ENCODE measurements at regions not wholly inside any gene's neighbourhood (a gene's known extent, or its start where the extent isn't known, plus 50 kb on each side); places are given as distances from the start of the nearest gene placed in this dataset.

- DNase-seq (ENCODE audit: low read depth, low spot score), result no peak
- Histone ChIP-seq H3K27ac (ENCODE audit: low read length) (no peak overlapping the region), H3K9me3 (ENCODE audit: control insufficient read depth, insufficient read depth, low read depth, low read length) (no peaks in the 10 kb centered on the region), H3K27me3 (ENCODE audit: control insufficient read depth, insufficient read depth, low read length) (no peaks in the 10 kb centered on the region), H3K36me3 (ENCODE audit: control insufficient read depth, insufficient read depth, low read length) (no peaks in the 10 kb centered on the region), H3K4me3 (ENCODE audit: low read depth in 2 of 2, low read length in 2 of 2) (no peak overlapping the region), H3K4me1 (ENCODE audit: control insufficient read depth, insufficient read depth, low read length) (no peaks in the 10 kb centered on the region)
- intact Hi-C loops (cut with micrococcal nuclease; ENCODE audit: unreplicated experiment), result no loop called here
- CTCF ChIA-PET, result no interaction called here
- ATAC-seq, result no peak
- no TSS peak for BruUV-seq (replicated peaks)
- in situ Hi-C loops (cut with HindIII; ENCODE audit: low pct_unique_long_range_greater_than_20kb, low sequenced_read_pairs), result no loop called here
- no peak for TF ChIP-seq SIN3A (IDR thresholded peaks at IDR 0.05; ENCODE audit: borderline replicate concordance, insufficient read depth, low read depth, low read length)
- POLR2A ChIA-PET, result no interaction called here
Measured at GRCh38 chr16:35573407-35573806, 2114.0 kb downstream of the TP53TG3F start.

- ChIA-PET CTCF (no interaction called here), POLR2A (no interaction called here)
- Histone ChIP-seq H3K36me3 (ENCODE audit: control insufficient read depth, insufficient read depth, low read length) (no peaks in the 10 kb centered on the region), H3K27me3 (ENCODE audit: control insufficient read depth, insufficient read depth, low read length) (no peaks in the 10 kb centered on the region), H3K4me3 (ENCODE audit: low read depth in 2 of 2, low read length in 2 of 2) (no peak overlapping the region; a peak in 1 of 4 replicates), H3K4me1 (ENCODE audit: control insufficient read depth, insufficient read depth, low read length) (no peaks in the 10 kb centered on the region), H3K9me3 (ENCODE audit: control insufficient read depth, insufficient read depth, low read depth, low read length) (no peaks in the 10 kb centered on the region), H3K27ac (ENCODE audit: low read length) (no peak overlapping the region)
- intact Hi-C loops (cut with micrococcal nuclease; ENCODE audit: unreplicated experiment) (no loop called here), in situ Hi-C loops (cut with HindIII; ENCODE audit: low pct_unique_long_range_greater_than_20kb, low sequenced_read_pairs) (no loop called here)
- TF ChIP-seq REST (IDR thresholded peaks at IDR 0.05; ENCODE audit: insufficient read depth in 1 of 2, low read depth in 2 of 2, low read length in 1 of 2) (no peak), CTCF (IDR thresholded peaks at IDR 0.05) (no peak), SIN3A (IDR thresholded peaks at IDR 0.05; ENCODE audit: borderline replicate concordance, insufficient read depth, low read depth, low read length) (no peak), TCF7L2 (IDR thresholded peaks at IDR 0.05; ENCODE audit: low read depth, low read length) (no peak), POLR2AphosphoS5 (IDR thresholded peaks at IDR 0.05; ENCODE audit: low read depth, low read length) (no peak)
- DNase-seq (ENCODE audit: low read depth, low spot score) (no peak), ATAC-seq (no peak)
- no TSS peak for BruUV-seq (replicated peaks)
Measured at GRCh38 chr16:35574011-35574410, 2114.6 kb downstream of the TP53TG3F start.

GRCh38 chr16:35574454-35575431, 2115.3 kb downstream of the TP53TG3F start:
- H3K4me1 ChIP-seq (ENCODE audit: control insufficient read depth, insufficient read depth, low read length), result no peaks in the 10 kb centered on the region
- ChIA-PET POLR2A (no interaction called here), CTCF (no interaction called here)
- TF ChIP-seq SIN3A (IDR thresholded peaks at IDR 0.05; ENCODE audit: borderline replicate concordance, insufficient read depth, low read depth, low read length) (no peak), REST (IDR thresholded peaks at IDR 0.05; ENCODE audit: insufficient read depth in 1 of 2, low read depth in 2 of 2, low read length in 1 of 2) (no peak), CTCF (IDR thresholded peaks at IDR 0.05) (no peak), POLR2AphosphoS5 (IDR thresholded peaks at IDR 0.05; ENCODE audit: low read depth, low read length) (no peak), TCF7L2 (IDR thresholded peaks at IDR 0.05; ENCODE audit: low read depth, low read length) (no peak)
- H3K27ac ChIP-seq (ENCODE audit: low read length), result no peak overlapping the region
- H3K36me3 ChIP-seq (ENCODE audit: control insufficient read depth, insufficient read depth, low read length), result no peaks in the 10 kb centered on the region
- BruUV-seq (replicated peaks), result no TSS peak
- no peaks in the 10 kb centered on the region for H3K9me3 ChIP-seq (ENCODE audit: control insufficient read depth, insufficient read depth, low read depth, low read length)
- no peaks in the 10 kb centered on the region for H3K27me3 ChIP-seq (ENCODE audit: control insufficient read depth, insufficient read depth, low read length)
- in situ Hi-C loops (cut with HindIII; ENCODE audit: low pct_unique_long_range_greater_than_20kb, low sequenced_read_pairs) (no loop called here), intact Hi-C loops (cut with micrococcal nuclease; ENCODE audit: unreplicated experiment) (no loop called here)
- H3K4me3 ChIP-seq (ENCODE audit: low read depth in 2 of 2, low read length in 2 of 2), result no peak overlapping the region
- no peak for DNase-seq (ENCODE audit: low read depth, low spot score)
- no peak for ATAC-seq

Measured in Panc1 (cell line).